Mesenchymal stem cell (in vitro differentiated cells and primary cell): ENCODE measurements at regions not wholly inside any gene's neighbourhood (a gene's known extent, or its start where the extent isn't known, plus 50 kb on each side); places are given as distances from the start of the nearest gene placed in this dataset.

Experiments used
- DNase-seq: peaks from one replicate; pipeline ENCODE4 v3.0.0-alpha.2; 2013
- H2AFZ ChIP-seq: one replicate; pipeline ENCODE4 v1.6.1; 2013; ENCODE audit warnings: low read depth, mild to moderate bottlenecking, control low read depth, inconsistent platforms, low read length, moderate library complexity
- H2AK5ac ChIP-seq: 2 replicates; pipeline ENCODE4 v1.6.1; 2013; ENCODE audit warnings: low read length, moderate library complexity, mild to moderate bottlenecking, inconsistent platforms; ENCODE audit not compliant: severe bottlenecking
- H2BK120ac ChIP-seq: one replicate; pipeline ENCODE4 v1.6.1; 2013; ENCODE audit warnings: low read depth, mild to moderate bottlenecking, inconsistent platforms, low read length, moderate library complexity
- H2BK12ac ChIP-seq, 2 experiments: one replicate each; pipeline ENCODE4 v1.6.1; 2013; ENCODE audit warnings: inconsistent platforms in 2 of 2, low read length in 2 of 2, mild to moderate bottlenecking in 2 of 2, moderate library complexity in 2 of 2, control low read depth in 1 of 2
- H2BK15ac ChIP-seq: one replicate; pipeline ENCODE4 v1.6.1; 2013; ENCODE audit warnings: mild to moderate bottlenecking, low read depth, inconsistent platforms; ENCODE audit not compliant: poor library complexity, severe bottlenecking
- H2BK5ac ChIP-seq: 2 replicates; pipeline ENCODE4 v1.6.1; 2013; ENCODE audit warnings: low read depth, mild to moderate bottlenecking, low read length, control low read depth, inconsistent platforms; ENCODE audit not compliant: poor library complexity, severe bottlenecking
- H3K14ac ChIP-seq, 2 experiments: one replicate each; pipeline ENCODE4 v1.6.1; 2013; ENCODE audit warnings: inconsistent platforms in 2 of 2, low read length in 2 of 2, control low read depth in 1 of 2, mild to moderate bottlenecking in 1 of 2, moderate library complexity in 1 of 2
- H3K18ac ChIP-seq, 2 experiments: one replicate each; pipeline ENCODE4 v1.6.1; 2013; ENCODE audit warnings: inconsistent platforms in 2 of 2, low read length in 2 of 2, control low read depth in 1 of 2, low read depth in 1 of 2, mild to moderate bottlenecking in 1 of 2
- H3K23ac ChIP-seq, 2 experiments: one replicate each; pipeline ENCODE4 v1.6.1; 2013; ENCODE audit warnings: inconsistent platforms in 2 of 2, low read length in 2 of 2, mild to moderate bottlenecking in 2 of 2, moderate library complexity in 2 of 2, control low read depth in 1 of 2
- H3K27ac ChIP-seq: 2 replicates; pipeline ENCODE4 v1.5.1; 2013; ENCODE audit warnings: mild to moderate bottlenecking, moderate library complexity, low read length, control low read depth, inconsistent platforms; ENCODE audit not compliant: poor library complexity, severe bottlenecking
- H3K27me3 ChIP-seq, 2 experiments: 2 replicates each; pipeline versions ENCODE4 v1.6.1 to v1.7.0; 2013; ENCODE audit warnings: low read length in 2 of 2, mild to moderate bottlenecking in 2 of 2, moderate library complexity in 2 of 2, control low read depth in 1 of 2, inconsistent platforms in 1 of 2; ENCODE audit not compliant: control insufficient read depth in 1 of 2, insufficient read depth in 1 of 2
- H3K36me3 ChIP-seq, 2 experiments: 2 replicates each; pipeline versions ENCODE4 v1.6.1 to v1.7.0; 2013; ENCODE audit warnings: low read length in 2 of 2, control low read depth in 1 of 2, inconsistent platforms in 1 of 2, low read depth in 1 of 2, mild to moderate bottlenecking in 1 of 2; ENCODE audit not compliant: insufficient read depth in 2 of 2, control insufficient read depth in 1 of 2
- H3K4ac ChIP-seq, 2 experiments: one replicate each; pipeline ENCODE4 v1.6.1; 2013; ENCODE audit warnings: inconsistent platforms in 2 of 2, low read length in 2 of 2, mild to moderate bottlenecking in 2 of 2, moderate library complexity in 2 of 2, control low read depth in 1 of 2, low read depth in 1 of 2
- H3K4me1 ChIP-seq: 2 replicates; pipeline ENCODE4 v1.6.1; 2013; ENCODE audit warnings: low read depth, low read length, control low read depth; ENCODE audit not compliant: control insufficient read depth, insufficient read depth
- H3K4me2 ChIP-seq: 2 replicates; pipeline ENCODE4 v1.6.1; 2013; ENCODE audit warnings: low read length, mild to moderate bottlenecking, inconsistent platforms; ENCODE audit not compliant: poor library complexity, severe bottlenecking
- H3K4me3 ChIP-seq, 2 experiments: 2 replicates each; pipeline versions ENCODE4 v1.5.1 to v1.7.0; 2013; ENCODE audit warnings: low read length in 2 of 2, mild to moderate bottlenecking in 2 of 2, control low read depth in 1 of 2, low read depth in 1 of 2; ENCODE audit not compliant: insufficient read depth in 1 of 2
- H3K79me1 ChIP-seq: replicated peaks from 2 replicates; pipeline ENCODE4 v1.6.1; 2013; ENCODE audit warnings: mild to moderate bottlenecking, control low read depth, low read length, inconsistent platforms; ENCODE audit not compliant: poor library complexity, severe bottlenecking
- H3K9ac ChIP-seq: 2 replicates; pipeline ENCODE4 v1.7.0; 2013; ENCODE audit warnings: mild to moderate bottlenecking, low read length, moderate library complexity
- H3K9me3 ChIP-seq: 2 replicates; pipeline ENCODE4 v1.7.0; 2013; ENCODE audit warnings: mild to moderate bottlenecking, low read length; ENCODE audit not compliant: control insufficient read depth
- H4K8ac ChIP-seq: one replicate; pipeline ENCODE4 v1.6.1; 2013; ENCODE audit warnings: inconsistent platforms, mild to moderate bottlenecking, low read length, moderate library complexity
- H4K91ac ChIP-seq: one replicate; pipeline ENCODE4 v1.6.1; 2013; ENCODE audit warnings: mild to moderate bottlenecking, low read length, inconsistent platforms
- WGBS: methylation state at CpG from one replicate; pipeline ENCODE4 v1.1.7; 2013; ENCODE audit warnings: mixed read lengths; 5-methylcytosine and 5-hydroxymethylcytosine counted together

GRCh38 chr2:57899898-57900297 is 146.7 kb upstream of the VRK2 start:
- Histone ChIP-seq H2BK5ac (no peak overlapping the region), H3K4me3 (no peak overlapping the region), H2BK15ac (no peak overlapping the region), H3K27me3 (no peaks in the 10 kb centered on the region), H3K18ac (no peak overlapping the region), H2BK12ac (no peak overlapping the region), H3K14ac (no peak overlapping the region), H3K4me2 (no peak overlapping the region), H3K4ac (no peak overlapping the region), H3K9ac (no peak overlapping the region), H4K8ac (no peak overlapping the region), H3K36me3 (no peaks in the 10 kb centered on the region), H3K23ac (no peak overlapping the region), H3K27ac (no peak overlapping the region), H3K4me1 (no peaks in the 10 kb centered on the region), H2AFZ (no peak overlapping the region), H4K91ac (no peak overlapping the region), H3K9me3 (no peaks in the 10 kb centered on the region), H3K79me1 (no peaks in the 10 kb centered on the region), H2BK120ac (no peak overlapping the region), H2AK5ac (no peak overlapping the region)
- no peak for DNase-seq
- WGBS, result no CpG with 5 or more reads among the region's 1 CpG

GRCh38 chr2:57902578-57902977 is 144.0 kb upstream of the VRK2 start:
- H3K36me3 ChIP-seq, result no peaks in the 10 kb centered on the region
- no peak overlapping the region for H2BK120ac ChIP-seq
- H2AK5ac ChIP-seq, result no peak overlapping the region
- H4K91ac ChIP-seq, result no peak overlapping the region
- no peak overlapping the region for H3K27ac ChIP-seq
- no peaks in the 10 kb centered on the region for H3K9me3 ChIP-seq
- H2AFZ ChIP-seq, result no peak overlapping the region
- H3K18ac ChIP-seq, result no peak overlapping the region
- no peaks in the 10 kb centered on the region for H3K79me1 ChIP-seq
- no peak overlapping the region for H2BK5ac ChIP-seq
- H3K4me1 ChIP-seq, result no peaks in the 10 kb centered on the region
- H3K14ac ChIP-seq, result no peak overlapping the region
- WGBS, result no CpG with 5 or more reads among the region's 6 CpGs
- no peak overlapping the region for H3K23ac ChIP-seq
- no peaks in the 10 kb centered on the region for H3K27me3 ChIP-seq
- H3K4me3 ChIP-seq, result no peak overlapping the region
- DNase-seq, result no peak
- no peak overlapping the region for H2BK15ac ChIP-seq
- H3K4ac ChIP-seq, result no peak overlapping the region
- no peak overlapping the region for H3K4me2 ChIP-seq
- no peak overlapping the region for H2BK12ac ChIP-seq
- H4K8ac ChIP-seq, result no peak overlapping the region
- H3K9ac ChIP-seq, result no peak overlapping the region

GRCh38 chr2:57906152-57906732 is 140.4 kb upstream of the VRK2 start:
- Histone ChIP-seq H3K23ac (no peak overlapping the region), H2BK12ac (no peak overlapping the region), H3K14ac (no peak overlapping the region), H3K9me3 (no peaks in the 10 kb centered on the region), H3K27ac (no peak overlapping the region), H3K4me1 (no peaks in the 10 kb centered on the region), H2BK5ac (no peak overlapping the region), H3K4me2 (no peak overlapping the region), H3K9ac (peak overlapping the region; percentile 31), H3K79me1 (no peaks in the 10 kb centered on the region), H2AFZ (no peak overlapping the region), H2BK15ac (no peak overlapping the region), H3K4ac (no peak overlapping the region), H3K27me3 (no peaks in the 10 kb centered on the region), H3K18ac (no peak overlapping the region), H4K91ac (no peak overlapping the region), H3K4me3 (no peak overlapping the region), H2BK120ac (no peak overlapping the region), H2AK5ac (no peak overlapping the region), H4K8ac (no peak overlapping the region), H3K36me3 (no peaks in the 10 kb centered on the region)
- peak; percentile 70 for DNase-seq
- 60% methylated on average over 2 of the region's 5 CpGs for WGBS

- Histone ChIP-seq H2BK5ac (no peak overlapping the region), H2BK15ac (no peak overlapping the region), H3K9ac (no peak overlapping the region), H3K4me3 (no peak overlapping the region), H3K18ac (no peak overlapping the region), H2AFZ (no peak overlapping the region), H2BK120ac (no peak overlapping the region), H3K4me1 (no peaks in the 10 kb centered on the region), H3K4ac (no peak overlapping the region), H3K27ac (no peak overlapping the region), H3K36me3 (no peaks in the 10 kb centered on the region), H3K27me3 (no peaks in the 10 kb centered on the region), H3K23ac (no peak overlapping the region), H3K79me1 (no peaks in the 10 kb centered on the region), H2BK12ac (no peak overlapping the region), H3K9me3 (no peaks in the 10 kb centered on the region), H3K14ac (no peak overlapping the region), H4K91ac (no peak overlapping the region), H4K8ac (no peak overlapping the region), H3K4me2 (no peak overlapping the region), H2AK5ac (no peak overlapping the region)
- DNase-seq, result no peak
- WGBS, result 92% methylated on average over 1 of the region's 1 CpG
Measured at GRCh38 chr2:57907411-57907810, 139.2 kb upstream of the VRK2 start.
